ENCODE measurements at regions not wholly inside any gene's neighbourhood (a gene's known extent, or its start where the extent isn't known, plus 50 kb on each side); places are given as distances from the start of the nearest gene placed in this dataset.
A peak's percentile ranks its signal among the peaks of the same experiment; 100 is the strongest.
"Not testable (repeated sequence)": the region's sequence is repeated elsewhere in the genome, so short reads cannot be mapped to it uniquely, and the experiment has no call there.

DNA sequence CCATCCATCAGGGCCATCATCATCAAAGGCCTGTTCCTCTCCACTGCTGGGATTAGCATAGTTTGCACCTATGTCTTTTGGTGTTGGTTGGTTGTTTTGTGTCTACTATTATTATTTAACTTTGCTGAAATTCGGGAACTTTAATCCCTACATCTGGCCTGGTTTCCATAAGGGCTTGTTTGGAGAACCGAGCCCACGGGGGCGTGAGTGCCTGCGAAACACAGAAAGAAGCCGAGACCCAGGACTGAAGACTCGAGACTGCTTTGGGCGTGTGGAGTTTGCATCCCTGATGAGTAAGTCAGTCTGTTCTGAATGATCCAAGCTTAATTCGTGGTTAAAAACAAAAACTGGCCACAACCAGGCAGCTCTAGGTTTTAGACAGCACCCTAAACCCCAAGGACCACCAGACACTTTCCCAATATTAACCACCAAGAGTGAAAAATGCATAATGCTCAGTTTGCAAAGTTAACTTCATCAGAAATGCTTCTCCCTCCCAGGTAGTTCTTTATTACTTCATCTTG, 195.6 kb downstream of the BCL2L11 start:
- H3K27me3 ChIP-seq (ENCODE audit: control insufficient read depth in 3 of 3, insufficient read depth in 3 of 3, low read length in 2 of 3); H3K9me3 ChIP-seq (ENCODE audit: control insufficient read depth in 4 of 4, insufficient read depth in 3 of 4, low read length in 3 of 4); H3K4me3 ChIP-seq; ATAC-seq (ENCODE audit: insufficient read depth, low FRiP score); DNase-seq; H3K36me3 ChIP-seq (ENCODE audit: control insufficient read depth in 4 of 4, insufficient read depth in 4 of 4, low read length in 4 of 4); H3K27ac ChIP-seq (ENCODE audit: low read depth in 1 of 2, low read length in 1 of 2); H3K9ac ChIP-seq (ENCODE audit: insufficient read depth in 1 of 2, low read length in 2 of 2): not testable (repeated sequence)
- H3K4me1 ChIP-seq (ENCODE audit: control insufficient read depth in 5 of 5, insufficient read depth in 5 of 5, low read length in 5 of 5) = peaks cover 0 to 11% (median 2%) of the 10 kb centered on the region in 5 donors
- WGBS, 2 donors = 89 to 91% methylated on average over 7 to 8 of the region's 9 CpGs

DNA sequence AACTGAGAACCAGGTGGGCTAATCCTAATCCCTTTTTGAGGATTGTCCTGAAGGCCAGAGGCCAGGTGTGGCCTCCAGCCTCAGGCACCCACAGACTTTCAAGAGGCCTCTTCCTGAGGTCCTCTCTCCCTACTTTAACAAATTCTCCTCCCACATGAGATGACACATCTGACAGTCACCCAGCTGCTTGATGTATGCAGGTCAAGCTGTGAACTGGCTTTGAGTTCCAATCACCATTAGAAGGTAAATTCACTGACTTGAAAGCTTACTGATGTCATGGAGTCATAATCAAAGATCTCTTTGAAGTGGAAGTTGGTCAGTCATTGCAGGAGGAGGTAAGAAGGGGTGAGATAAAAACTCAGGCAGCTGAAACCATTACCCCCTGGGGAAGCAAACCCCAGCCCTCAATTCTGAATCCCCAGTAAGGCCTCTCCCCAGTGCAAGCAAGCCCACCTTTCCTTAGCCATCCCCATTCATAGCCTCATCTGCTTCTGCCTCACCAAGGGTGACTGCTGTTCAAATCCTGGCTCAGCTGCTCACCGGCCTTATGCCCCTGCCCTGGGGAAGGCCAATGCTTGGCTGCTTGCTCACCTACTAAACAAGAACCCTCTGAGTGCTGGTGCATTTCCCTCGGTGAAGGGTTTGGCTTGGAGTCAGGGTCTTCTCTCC, 196.3 kb downstream of the BCL2L11 start:
- H3K4me3 ChIP-seq; H3K4me1 ChIP-seq (ENCODE audit: control insufficient read depth in 5 of 5, insufficient read depth in 5 of 5, low read length in 5 of 5); H3K27me3 ChIP-seq (ENCODE audit: control insufficient read depth in 3 of 3, insufficient read depth in 3 of 3, low read length in 2 of 3); H3K36me3 ChIP-seq (ENCODE audit: control insufficient read depth in 4 of 4, insufficient read depth in 4 of 4, low read length in 4 of 4); H3K9ac ChIP-seq (ENCODE audit: insufficient read depth in 1 of 2, low read length in 2 of 2); ATAC-seq (ENCODE audit: insufficient read depth, low FRiP score); H3K9me3 ChIP-seq (ENCODE audit: control insufficient read depth in 4 of 4, insufficient read depth in 3 of 4, low read length in 3 of 4); DNase-seq; H3K27ac ChIP-seq (ENCODE audit: low read depth in 1 of 2, low read length in 1 of 2): not testable (repeated sequence)
- WGBS, 2 donors = 97 to 100% methylated on average over 2 of the region's 2 CpGs

DNA sequence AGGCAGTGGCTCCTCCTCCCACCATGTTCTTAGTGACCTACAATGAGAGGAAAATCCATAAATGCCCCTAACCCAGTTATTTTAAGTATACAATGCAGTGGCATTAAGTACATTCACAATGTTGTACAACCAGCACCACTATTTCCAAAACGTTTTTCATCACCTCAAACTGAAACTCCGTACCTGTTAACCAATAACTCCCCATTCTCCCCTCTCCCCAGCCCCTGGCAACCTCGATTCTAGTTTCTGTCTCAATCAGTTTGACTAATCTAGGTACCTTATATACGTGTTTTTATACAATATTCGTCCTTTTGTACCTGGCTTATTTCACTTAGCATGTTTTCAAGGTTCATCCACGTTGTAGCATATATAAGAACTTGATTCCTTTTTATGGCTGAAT, 198.8 kb downstream of the BCL2L11 start:
- not testable (repeated sequence) for ATAC-seq (ENCODE audit: insufficient read depth, low FRiP score); DNase-seq; H3K36me3 ChIP-seq (ENCODE audit: control insufficient read depth in 4 of 4, insufficient read depth in 4 of 4, low read length in 4 of 4)

DNA sequence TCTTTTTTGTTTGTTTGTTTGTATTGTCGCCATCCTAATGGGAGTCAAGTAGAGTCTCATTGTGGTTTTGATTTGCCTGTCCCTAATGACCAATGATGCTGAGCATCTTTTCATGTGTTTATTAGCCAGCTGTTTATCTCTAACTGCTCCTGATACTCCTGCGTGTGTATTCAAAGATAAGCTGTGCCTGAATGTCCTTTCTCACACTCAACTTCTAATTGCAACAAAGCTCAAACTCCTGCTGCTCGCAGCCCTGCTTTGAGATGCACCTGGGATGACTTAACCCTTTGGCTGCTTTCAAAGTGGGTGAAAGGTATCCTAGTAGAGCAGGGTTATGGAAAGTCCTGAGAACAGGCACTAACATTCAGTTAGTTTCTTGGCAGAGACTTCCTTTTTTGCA, 199.6 kb downstream of the BCL2L11 start:
- not testable (repeated sequence) for DNase-seq; H3K36me3 ChIP-seq (ENCODE audit: control insufficient read depth in 4 of 4, insufficient read depth in 4 of 4, low read length in 4 of 4); H3K9ac ChIP-seq (ENCODE audit: insufficient read depth in 1 of 2, low read length in 2 of 2); H3K9me3 ChIP-seq (ENCODE audit: control insufficient read depth in 4 of 4, insufficient read depth in 3 of 4, low read length in 3 of 4); H3K4me3 ChIP-seq; H3K4me1 ChIP-seq (ENCODE audit: control insufficient read depth in 5 of 5, insufficient read depth in 5 of 5, low read length in 5 of 5); H3K27me3 ChIP-seq (ENCODE audit: control insufficient read depth in 3 of 3, insufficient read depth in 3 of 3, low read length in 2 of 3); H3K27ac ChIP-seq (ENCODE audit: low read depth in 1 of 2, low read length in 1 of 2); ATAC-seq (ENCODE audit: insufficient read depth, low FRiP score)
- WGBS, 2 donors = 83 to 86% methylated on average over 3 of the region's 3 CpGs

More for the DNA sequence above, 198.8 kb downstream of the BCL2L11 start:
- H3K4me3 ChIP-seq; H3K27ac ChIP-seq (ENCODE audit: low read depth in 1 of 2, low read length in 1 of 2); H3K4me1 ChIP-seq (ENCODE audit: control insufficient read depth in 5 of 5, insufficient read depth in 5 of 5, low read length in 5 of 5); H3K9ac ChIP-seq (ENCODE audit: insufficient read depth in 1 of 2, low read length in 2 of 2); H3K9me3 ChIP-seq (ENCODE audit: control insufficient read depth in 4 of 4, insufficient read depth in 3 of 4, low read length in 3 of 4); H3K27me3 ChIP-seq (ENCODE audit: control insufficient read depth in 3 of 3, insufficient read depth in 3 of 3, low read length in 2 of 3): not testable (repeated sequence)
- WGBS, 2 donors = 77 to 80% methylated on average over 2 of the region's 6 CpGs

DNA sequence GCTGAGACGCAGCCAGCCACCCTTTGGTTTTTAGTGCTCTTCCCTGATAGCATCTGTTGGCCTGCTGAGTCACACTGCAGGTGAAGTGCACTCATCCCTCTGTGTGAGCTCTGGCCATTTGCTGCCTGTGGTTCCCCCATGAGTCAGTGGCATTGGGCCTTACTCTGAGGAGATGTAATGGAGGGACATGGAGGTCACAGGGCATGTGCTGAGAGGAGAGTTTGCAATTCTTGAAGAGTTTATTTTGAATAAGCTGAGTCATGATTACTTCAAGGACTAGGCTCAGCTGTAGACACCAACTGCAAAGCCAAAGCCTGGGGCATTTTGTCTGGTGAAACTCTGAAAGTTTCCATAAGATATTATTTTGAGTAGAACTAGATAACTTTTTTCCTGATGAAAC, 200.3 kb downstream of the BCL2L11 start:
- not testable (repeated sequence) for H3K4me1 ChIP-seq (ENCODE audit: control insufficient read depth in 5 of 5, insufficient read depth in 5 of 5, low read length in 5 of 5); H3K27me3 ChIP-seq (ENCODE audit: control insufficient read depth in 3 of 3, insufficient read depth in 3 of 3, low read length in 2 of 3); ATAC-seq (ENCODE audit: insufficient read depth, low FRiP score); H3K9me3 ChIP-seq (ENCODE audit: control insufficient read depth in 4 of 4, insufficient read depth in 3 of 4, low read length in 3 of 4); H3K36me3 ChIP-seq (ENCODE audit: control insufficient read depth in 4 of 4, insufficient read depth in 4 of 4, low read length in 4 of 4); H3K4me3 ChIP-seq; H3K27ac ChIP-seq (ENCODE audit: low read depth in 1 of 2, low read length in 1 of 2); H3K9ac ChIP-seq (ENCODE audit: insufficient read depth in 1 of 2, low read length in 2 of 2)
- DNase-seq = peak in 1 of 3 donors; percentile 1
- WGBS, 2 donors = no CpG with 5 or more reads among the region's 1 CpG

DNA sequence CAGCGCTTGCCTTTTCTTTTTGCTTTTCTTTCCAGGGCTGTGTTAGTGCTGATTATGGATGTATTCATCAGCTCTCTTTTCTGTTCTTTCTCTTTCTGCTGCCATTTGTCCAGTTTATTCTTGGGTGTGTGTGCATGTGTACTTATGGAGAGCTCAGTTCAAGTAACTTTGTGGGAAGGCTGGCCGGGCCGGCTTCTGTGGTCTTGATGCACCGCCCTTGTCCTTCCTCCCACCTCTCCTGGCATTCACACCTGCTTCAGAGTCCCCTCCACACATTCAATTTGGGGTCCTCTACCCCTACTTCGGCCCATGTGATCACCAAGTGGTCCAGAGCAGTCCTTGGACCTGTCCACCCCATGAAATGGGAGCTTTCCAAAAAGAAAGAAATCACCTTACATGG, 202.7 kb downstream of the BCL2L11 start:
- not testable (repeated sequence) for ATAC-seq (ENCODE audit: insufficient read depth, low FRiP score)

DNA sequence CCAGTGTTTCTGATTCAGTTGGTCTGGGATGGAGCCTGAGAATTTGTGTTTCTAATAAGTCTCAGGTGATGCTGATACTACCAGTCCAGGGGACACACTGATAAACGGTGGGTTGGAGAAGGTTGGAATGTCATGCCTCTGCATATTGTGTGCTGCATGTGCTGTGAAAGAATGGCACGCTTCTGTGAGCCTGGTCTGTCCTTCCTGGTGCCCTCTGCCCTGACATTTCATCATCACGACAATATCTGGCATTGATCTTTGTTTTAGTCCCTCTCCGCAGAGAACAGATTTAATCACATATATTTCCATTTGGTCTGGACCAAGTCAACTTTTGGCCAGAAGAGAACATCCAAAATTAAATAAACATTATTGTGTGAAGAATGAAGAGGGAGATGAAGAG, 207.0 kb downstream of the BCL2L11 start:
- DNase-seq; H3K9me3 ChIP-seq (ENCODE audit: control insufficient read depth in 4 of 4, insufficient read depth in 3 of 4, low read length in 3 of 4); H3K36me3 ChIP-seq (ENCODE audit: control insufficient read depth in 4 of 4, insufficient read depth in 4 of 4, low read length in 4 of 4); H3K9ac ChIP-seq (ENCODE audit: insufficient read depth in 1 of 2, low read length in 2 of 2); H3K4me1 ChIP-seq (ENCODE audit: control insufficient read depth in 5 of 5, insufficient read depth in 5 of 5, low read length in 5 of 5); H3K27ac ChIP-seq (ENCODE audit: low read depth in 1 of 2, low read length in 1 of 2); H3K27me3 ChIP-seq (ENCODE audit: control insufficient read depth in 3 of 3, insufficient read depth in 3 of 3, low read length in 2 of 3); ATAC-seq (ENCODE audit: insufficient read depth, low FRiP score); H3K4me3 ChIP-seq: not testable (repeated sequence)
- WGBS, 2 donors = no CpG with 5 or more reads among the region's 4 CpGs

More for the DNA sequence above, 202.7 kb downstream of the BCL2L11 start:
- H3K36me3 ChIP-seq (ENCODE audit: control insufficient read depth in 4 of 4, insufficient read depth in 4 of 4, low read length in 4 of 4); DNase-seq; H3K4me1 ChIP-seq (ENCODE audit: control insufficient read depth in 5 of 5, insufficient read depth in 5 of 5, low read length in 5 of 5); H3K9me3 ChIP-seq (ENCODE audit: control insufficient read depth in 4 of 4, insufficient read depth in 3 of 4, low read length in 3 of 4); H3K27me3 ChIP-seq (ENCODE audit: control insufficient read depth in 3 of 3, insufficient read depth in 3 of 3, low read length in 2 of 3); H3K4me3 ChIP-seq; H3K27ac ChIP-seq (ENCODE audit: low read depth in 1 of 2, low read length in 1 of 2); H3K9ac ChIP-seq (ENCODE audit: insufficient read depth in 1 of 2, low read length in 2 of 2): not testable (repeated sequence)
- 96 to 98% methylated on average over 3 of the region's 5 CpGs for WGBS, 2 donors

DNA sequence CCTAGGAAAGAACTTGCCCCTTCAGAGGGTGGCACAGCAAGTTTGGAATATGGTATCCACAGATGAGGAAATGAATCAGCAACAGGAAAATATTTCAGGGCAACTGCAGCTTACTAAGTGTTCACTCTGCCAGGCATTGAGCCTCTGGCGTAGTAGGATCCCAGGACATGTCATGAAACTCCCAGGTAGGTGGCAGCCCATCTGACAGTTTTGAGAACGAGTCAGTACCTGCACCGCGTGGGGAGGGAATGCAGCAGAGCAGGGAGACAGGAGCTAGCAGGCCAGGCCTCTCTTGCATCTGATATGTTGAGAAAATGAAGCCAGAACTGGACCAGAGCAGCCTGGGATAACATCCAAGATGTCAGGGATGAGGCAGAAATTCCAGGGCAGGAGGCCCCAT, 208.6 kb downstream of the BCL2L11 start:
- not testable (repeated sequence) for H3K4me3 ChIP-seq; H3K27me3 ChIP-seq (ENCODE audit: control insufficient read depth in 3 of 3, insufficient read depth in 3 of 3, low read length in 2 of 3); ATAC-seq (ENCODE audit: insufficient read depth, low FRiP score); H3K36me3 ChIP-seq (ENCODE audit: control insufficient read depth in 4 of 4, insufficient read depth in 4 of 4, low read length in 4 of 4); DNase-seq; H3K27ac ChIP-seq (ENCODE audit: low read depth in 1 of 2, low read length in 1 of 2); H3K9me3 ChIP-seq (ENCODE audit: control insufficient read depth in 4 of 4, insufficient read depth in 3 of 4, low read length in 3 of 4); H3K4me1 ChIP-seq (ENCODE audit: control insufficient read depth in 5 of 5, insufficient read depth in 5 of 5, low read length in 5 of 5); H3K9ac ChIP-seq (ENCODE audit: insufficient read depth in 1 of 2, low read length in 2 of 2)
- WGBS, 2 donors = no CpG with 5 or more reads among the region's 4 CpGs

Measured in lung (tissue), 9 donors.